Fibroblast of lung (primary cell): ENCODE measurements at regions not wholly inside any gene's neighbourhood (a gene's known extent, or its start where the extent isn't known, plus 50 kb on each side); places are given as distances from the start of the nearest gene placed in this dataset.

ENCODE experiments used
- EZH2 ChIP-seq: IDR thresholded peaks from 2 replicates; pipeline ENCODE4 v1.5.1; 2012; ENCODE audit warnings: low read length, control low read depth, mild to moderate bottlenecking; ENCODE audit errors: missing control alignments
- TF ChIP-seq, protein P1 (sequence below), 2 donors: IDR thresholded peaks in 1 of 2; conservative IDR thresholded peaks in 1 of 2; 1 replicate in 1 of 2; 2 replicates in 1 of 2; pipeline ENCODE4 v1.5.1; 2011 to 2012; ENCODE audit warnings: low read length in 2 of 2, control low read depth in 1 of 2, inconsistent platforms in 1 of 2, low read depth in 1 of 2, mild to moderate bottlenecking in 1 of 2

DNA sequence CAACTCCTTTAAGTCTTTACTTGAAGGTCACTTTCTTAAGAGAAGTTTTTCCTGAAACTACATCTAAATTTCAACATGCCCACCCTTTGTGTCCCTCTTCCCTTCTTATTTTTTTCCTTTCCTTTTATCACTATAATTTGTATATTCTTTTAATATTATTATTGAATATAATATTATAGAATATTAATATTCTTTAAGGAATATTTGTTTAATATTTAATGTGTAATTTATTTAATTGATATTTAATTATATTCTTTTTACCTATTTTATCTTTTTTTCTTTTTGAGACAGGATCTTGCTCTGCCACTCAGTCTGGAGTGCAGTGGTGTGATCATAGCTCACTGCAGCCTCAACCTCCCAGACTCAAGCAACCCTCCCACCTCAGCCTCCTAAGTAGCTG is 114.8 kb downstream of the KDR start:
- TF ChIP-seq, protein P1, sequence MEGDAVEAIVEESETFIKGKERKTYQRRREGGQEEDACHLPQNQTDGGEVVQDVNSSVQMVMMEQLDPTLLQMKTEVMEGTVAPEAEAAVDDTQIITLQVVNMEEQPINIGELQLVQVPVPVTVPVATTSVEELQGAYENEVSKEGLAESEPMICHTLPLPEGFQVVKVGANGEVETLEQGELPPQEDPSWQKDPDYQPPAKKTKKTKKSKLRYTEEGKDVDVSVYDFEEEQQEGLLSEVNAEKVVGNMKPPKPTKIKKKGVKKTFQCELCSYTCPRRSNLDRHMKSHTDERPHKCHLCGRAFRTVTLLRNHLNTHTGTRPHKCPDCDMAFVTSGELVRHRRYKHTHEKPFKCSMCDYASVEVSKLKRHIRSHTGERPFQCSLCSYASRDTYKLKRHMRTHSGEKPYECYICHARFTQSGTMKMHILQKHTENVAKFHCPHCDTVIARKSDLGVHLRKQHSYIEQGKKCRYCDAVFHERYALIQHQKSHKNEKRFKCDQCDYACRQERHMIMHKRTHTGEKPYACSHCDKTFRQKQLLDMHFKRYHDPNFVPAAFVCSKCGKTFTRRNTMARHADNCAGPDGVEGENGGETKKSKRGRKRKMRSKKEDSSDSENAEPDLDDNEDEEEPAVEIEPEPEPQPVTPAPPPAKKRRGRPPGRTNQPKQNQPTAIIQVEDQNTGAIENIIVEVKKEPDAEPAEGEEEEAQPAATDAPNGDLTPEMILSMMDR (conservative IDR thresholded peaks at IDR 0.05 in 1 of 2, IDR thresholded peaks at IDR 0.05 in 1 of 2; ENCODE audit: low read depth in 1 of 2, low read length in 2 of 2) = no peak
- TF ChIP-seq EZH2 = no peak
